ENCODE measurements at regions not wholly inside any gene's neighbourhood (a gene's known extent, or its start where the extent isn't known, plus 50 kb on each side); places are given as distances from the start of the nearest gene placed in this dataset.
A peak's percentile ranks its signal among the peaks of the same experiment; 100 is the strongest.

DNA sequence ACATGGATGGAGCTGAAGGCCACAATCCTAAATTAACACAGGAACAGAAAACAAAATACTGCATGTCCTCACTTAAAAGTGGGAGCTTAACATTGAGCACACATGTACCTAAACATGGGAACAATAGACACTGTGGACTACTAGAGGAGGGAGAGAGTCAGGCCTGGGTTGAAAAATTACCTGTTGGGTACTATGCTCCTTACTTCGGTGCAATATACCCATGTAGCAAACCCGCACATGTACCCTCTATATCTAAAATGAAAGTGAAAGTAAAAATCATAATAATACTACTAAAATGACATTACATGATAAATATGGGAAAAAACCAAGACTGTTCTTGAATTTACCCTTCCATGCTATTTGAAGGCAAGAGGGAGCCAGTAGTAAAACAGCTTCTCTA, 1273.8 kb upstream of the ADGRB3 start:
- Histone ChIP-seq H3K36me3 (ENCODE audit: insufficient read depth, low read length) (no peaks in the 10 kb centered on the region), H3K9me3 (ENCODE audit: control insufficient read depth in 1 of 2, insufficient read depth in 1 of 2, low read length in 2 of 2) (no peaks in the 10 kb centered on the region), H3K27me3 (ENCODE audit: control insufficient read depth in 1 of 2, insufficient read depth in 2 of 2, low read length in 2 of 2) (no peaks in the 10 kb centered on the region), H3K4me3 (ENCODE audit: low read length) (no peak overlapping the region), H3K4me1 (ENCODE audit: insufficient read depth, low read length) (no peaks in the 10 kb centered on the region), H3K27ac (ENCODE audit: low read depth in 1 of 2, low read length in 2 of 2) (no peak overlapping the region)
- no peak for DNase-seq
- TF ChIP-seq, protein P1, sequence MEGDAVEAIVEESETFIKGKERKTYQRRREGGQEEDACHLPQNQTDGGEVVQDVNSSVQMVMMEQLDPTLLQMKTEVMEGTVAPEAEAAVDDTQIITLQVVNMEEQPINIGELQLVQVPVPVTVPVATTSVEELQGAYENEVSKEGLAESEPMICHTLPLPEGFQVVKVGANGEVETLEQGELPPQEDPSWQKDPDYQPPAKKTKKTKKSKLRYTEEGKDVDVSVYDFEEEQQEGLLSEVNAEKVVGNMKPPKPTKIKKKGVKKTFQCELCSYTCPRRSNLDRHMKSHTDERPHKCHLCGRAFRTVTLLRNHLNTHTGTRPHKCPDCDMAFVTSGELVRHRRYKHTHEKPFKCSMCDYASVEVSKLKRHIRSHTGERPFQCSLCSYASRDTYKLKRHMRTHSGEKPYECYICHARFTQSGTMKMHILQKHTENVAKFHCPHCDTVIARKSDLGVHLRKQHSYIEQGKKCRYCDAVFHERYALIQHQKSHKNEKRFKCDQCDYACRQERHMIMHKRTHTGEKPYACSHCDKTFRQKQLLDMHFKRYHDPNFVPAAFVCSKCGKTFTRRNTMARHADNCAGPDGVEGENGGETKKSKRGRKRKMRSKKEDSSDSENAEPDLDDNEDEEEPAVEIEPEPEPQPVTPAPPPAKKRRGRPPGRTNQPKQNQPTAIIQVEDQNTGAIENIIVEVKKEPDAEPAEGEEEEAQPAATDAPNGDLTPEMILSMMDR (IDR thresholded peaks at IDR 0.05): no peak
- ChIA-PET CTCF (no interaction called here), POLR2A (no interaction called here)
- Mint-ChIP-seq H3K4me3 (peak overlapping the region; percentile 20), H3K36me3 (ENCODE audit: low read depth) (no peaks in the 10 kb centered on the region), H3K27ac (no peak overlapping the region), H3K9me3 (peaks cover 5% of the 10 kb centered on the region), H3K27me3 (no peaks in the 10 kb centered on the region), H3K4me1 (ENCODE audit: low read depth) (peaks cover 5% of the 10 kb centered on the region)
- intact Hi-C loops (cut with DNase I, micrococcal nuclease): no loop called here
- no peak for ATAC-seq (ENCODE audit: poor library complexity)

DNA sequence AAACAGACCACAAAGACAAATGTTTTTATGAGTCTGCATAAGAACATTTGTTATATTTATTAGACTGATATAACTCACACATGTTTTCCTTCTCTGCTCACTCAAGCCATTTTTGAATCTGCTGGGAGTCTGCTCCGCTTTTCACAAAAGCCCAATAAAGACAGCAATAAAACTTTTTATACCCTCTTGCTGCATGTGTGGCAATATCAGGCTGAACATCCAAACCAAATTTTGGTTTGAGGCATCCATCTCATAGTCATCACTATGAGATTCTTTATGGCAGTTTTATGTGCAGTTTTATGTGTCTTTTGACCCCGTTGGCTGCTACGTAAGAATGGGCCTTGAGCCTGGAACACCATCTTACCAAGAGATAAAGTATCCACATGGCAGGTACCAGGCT, 1276.8 kb upstream of the ADGRB3 start:
- no peaks in the 10 kb centered on the region for H3K36me3 ChIP-seq (ENCODE audit: insufficient read depth, low read length)
- ChIA-PET CTCF (no interaction called here), POLR2A (no interaction called here)
- H3K27ac ChIP-seq (ENCODE audit: low read depth in 1 of 2, low read length in 2 of 2): no peak overlapping the region
- no peaks in the 10 kb centered on the region for H3K27me3 ChIP-seq (ENCODE audit: control insufficient read depth in 1 of 2, insufficient read depth in 2 of 2, low read length in 2 of 2)
- intact Hi-C loops (cut with DNase I, micrococcal nuclease): no loop called here
- TF ChIP-seq, protein P1 (IDR thresholded peaks at IDR 0.05): no peak
- H3K4me1 ChIP-seq (ENCODE audit: insufficient read depth, low read length): no peaks in the 10 kb centered on the region
- Mint-ChIP-seq H3K9me3 (peaks cover 5% of the 10 kb centered on the region), H3K27me3 (no peaks in the 10 kb centered on the region), H3K4me1 (ENCODE audit: low read depth) (peaks cover 5% of the 10 kb centered on the region), H3K4me3 (no peak overlapping the region), H3K27ac (no peak overlapping the region), H3K36me3 (ENCODE audit: low read depth) (no peaks in the 10 kb centered on the region)
- DNase-seq: no peak
- ATAC-seq (ENCODE audit: poor library complexity): no peak
- H3K4me3 ChIP-seq (ENCODE audit: low read length): no peak overlapping the region
- H3K9me3 ChIP-seq (ENCODE audit: control insufficient read depth in 1 of 2, insufficient read depth in 1 of 2, low read length in 2 of 2): no peaks in the 10 kb centered on the region

DNA sequence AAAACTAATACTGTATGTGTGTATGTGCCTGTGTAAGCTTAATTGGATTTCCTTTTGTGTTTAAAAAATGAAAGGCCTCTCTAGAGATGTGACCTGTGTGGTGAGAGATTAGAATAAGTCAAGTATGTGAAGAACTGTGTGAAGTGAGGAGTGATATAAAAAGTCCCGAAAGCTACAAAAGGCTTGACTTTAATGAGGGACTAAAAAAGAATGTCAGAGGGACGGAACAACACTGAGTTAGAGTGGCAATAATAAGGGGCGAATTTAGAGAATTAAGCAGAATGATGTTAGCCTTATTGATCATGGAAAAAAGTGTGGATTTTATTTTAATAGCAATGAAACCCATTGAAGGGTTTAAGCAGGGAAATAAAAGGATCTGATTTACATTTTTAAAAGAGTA, 1281.2 kb upstream of the ADGRB3 start:
- Histone ChIP-seq H3K27me3 (ENCODE audit: control insufficient read depth in 1 of 2, insufficient read depth in 2 of 2, low read length in 2 of 2) (no peaks in the 10 kb centered on the region), H3K9me3 (ENCODE audit: control insufficient read depth in 1 of 2, insufficient read depth in 1 of 2, low read length in 2 of 2) (no peaks in the 10 kb centered on the region), H3K4me3 (ENCODE audit: low read length) (no peak overlapping the region), H3K4me1 (ENCODE audit: insufficient read depth, low read length) (no peaks in the 10 kb centered on the region), H3K36me3 (ENCODE audit: insufficient read depth, low read length) (no peaks in the 10 kb centered on the region), H3K27ac (ENCODE audit: low read depth in 1 of 2, low read length in 2 of 2) (no peak overlapping the region)
- Mint-ChIP-seq H3K9me3 (no peaks in the 10 kb centered on the region), H3K36me3 (ENCODE audit: low read depth) (no peaks in the 10 kb centered on the region), H3K27me3 (no peaks in the 10 kb centered on the region), H3K27ac (no peak overlapping the region), H3K4me1 (ENCODE audit: low read depth) (no peaks in the 10 kb centered on the region), H3K4me3 (no peak overlapping the region)
- no peak for DNase-seq
- ChIA-PET POLR2A (no interaction called here), CTCF (no interaction called here)
- TF ChIP-seq, protein P1 (IDR thresholded peaks at IDR 0.05): no peak
- intact Hi-C loops (cut with DNase I, micrococcal nuclease): no loop called here
- no peak for ATAC-seq (ENCODE audit: poor library complexity)
